GM12891 (cell line): ENCODE measurements at regions not wholly inside any gene's neighbourhood (a gene's known extent, or its start where the extent isn't known, plus 50 kb on each side); places are given as distances from the start of the nearest gene placed in this dataset.

ENCODE experiments used
- POLR2A ChIP-seq: IDR thresholded peaks from 2 replicates; pipeline ENCODE4 v1.6.1; 2011; ENCODE audit warnings: low read depth, low read length, control low read depth
- POLR2AphosphoS5 ChIP-seq: IDR thresholded peaks from 2 replicates; pipeline ENCODE4 v1.6.1; 2011; ENCODE audit warnings: low read depth, low read length, control low read depth
- TAF1 ChIP-seq: IDR thresholded peaks from 2 replicates; pipeline ENCODE4 v1.6.1; 2011; ENCODE audit warnings: low read depth, low read length, control low read depth

DNA sequence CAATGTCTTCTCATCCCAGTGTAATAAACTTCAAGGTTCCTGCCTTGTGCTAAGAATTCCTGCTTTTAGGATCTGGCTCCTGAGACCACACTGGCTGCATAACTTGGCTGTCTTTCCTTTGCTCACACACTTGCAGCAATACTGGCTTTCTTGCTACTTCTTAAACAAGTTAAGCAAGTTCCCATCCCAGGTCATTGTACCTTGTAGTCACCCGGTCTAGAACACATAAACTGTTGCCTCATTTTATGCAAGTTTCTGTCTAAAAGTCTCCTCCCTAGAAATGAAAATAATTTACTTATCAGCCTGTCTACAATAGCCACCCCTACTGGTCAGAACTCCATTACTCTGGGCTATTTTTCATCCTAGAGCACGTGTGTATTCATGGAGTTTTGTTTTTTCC, 887.9 kb upstream of the FAM98A start:
- no peak for TF ChIP-seq TAF1
- TF ChIP-seq POLR2A, result no peak
- no peak for TF ChIP-seq POLR2AphosphoS5
